ENCODE measurements at regions not wholly inside any gene's neighbourhood (a gene's known extent, or its start where the extent isn't known, plus 50 kb on each side); places are given as distances from the start of the nearest gene placed in this dataset.
"Not testable (repeated sequence)": the region's sequence is repeated elsewhere in the genome, so short reads cannot be mapped to it uniquely, and the experiment has no call there.

DNA sequence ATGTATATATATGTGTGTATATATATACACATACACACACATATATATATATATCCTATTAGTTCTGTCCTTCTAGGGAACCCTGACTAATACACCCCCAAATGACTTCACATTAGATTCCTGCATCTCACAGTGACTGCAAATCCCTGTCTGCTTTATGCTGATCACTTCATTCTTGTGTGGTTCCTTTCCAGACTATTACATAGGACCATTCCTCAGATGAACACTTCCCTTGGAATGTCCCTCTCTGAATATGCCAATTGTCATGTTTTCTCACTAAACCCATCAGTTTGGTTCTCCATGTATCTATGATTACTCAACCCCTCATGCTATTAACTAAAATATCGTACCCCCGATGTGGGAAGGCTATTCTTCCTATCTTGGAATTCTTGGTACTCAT, 605.2 kb upstream of the NR3C2 start:
- Histone ChIP-seq H3K9me3 (ENCODE audit: control insufficient read depth, insufficient read depth, low read length) (no peaks in the 10 kb centered on the region), H3K36me3 (ENCODE audit: control insufficient read depth, low read length) (no peaks in the 10 kb centered on the region), H3K27ac (ENCODE audit: low read depth, low read length) (no peak overlapping the region), H4K20me1 (ENCODE audit: control insufficient read depth, insufficient read depth, low read depth, low read length) (no peaks in the 10 kb centered on the region), H3K4me2 (ENCODE audit: low read length) (no peak overlapping the region), H3K79me2 (ENCODE audit: control insufficient read depth, low read length) (no peaks in the 10 kb centered on the region), H3K9me2 (replicated peaks; ENCODE audit: control insufficient read depth, low read length) (no peaks in the 10 kb centered on the region), H3K4me3 (ENCODE audit: low read length) (no peak overlapping the region), H3K27me3 (ENCODE audit: control insufficient read depth, low read length) (no peaks in the 10 kb centered on the region), H3F3A (ENCODE audit: control insufficient read depth, insufficient read depth) (no peaks in the 10 kb centered on the region), H3K4me1 (ENCODE audit: control insufficient read depth, low read length) (no peaks in the 10 kb centered on the region)
- TF ChIP-seq CTCF (IDR thresholded peaks at IDR 0.05; ENCODE audit: low read depth, low read length, poor library complexity, severe bottlenecking) (no peak), EZH2phosphoT487 (IDR thresholded peaks at IDR 0.05; ENCODE audit: borderline replicate concordance, low read length) (no peak)

DNA sequence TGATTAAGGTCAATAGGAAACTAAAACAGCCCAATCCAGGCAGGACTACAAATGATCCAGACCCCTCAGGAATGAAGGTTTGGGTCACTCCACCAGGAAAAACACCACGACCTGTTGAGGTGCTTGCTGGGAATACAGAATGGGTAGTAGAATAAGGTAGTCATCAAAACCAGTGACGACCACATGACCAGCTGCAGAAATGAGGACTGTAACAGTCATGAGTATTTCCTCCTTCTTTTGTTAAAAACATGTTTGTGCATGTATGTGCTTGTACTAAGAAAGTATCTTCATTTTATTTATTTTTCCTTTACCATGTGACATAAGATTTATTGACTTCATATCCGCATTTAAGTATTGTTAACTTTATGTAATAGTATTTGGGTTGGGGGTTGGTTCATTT, 603.5 kb upstream of the NR3C2 start:
- H3K9me3 ChIP-seq (ENCODE audit: control insufficient read depth, insufficient read depth, low read length) = no peaks in the 10 kb centered on the region
- H3K4me3 ChIP-seq (ENCODE audit: low read length) = no peak overlapping the region
- H3K27ac ChIP-seq (ENCODE audit: low read depth, low read length) = no peak overlapping the region
- H3K27me3 ChIP-seq (ENCODE audit: control insufficient read depth, low read length) = no peaks in the 10 kb centered on the region
- TF ChIP-seq EZH2phosphoT487 (IDR thresholded peaks at IDR 0.05; ENCODE audit: borderline replicate concordance, low read length) (no peak), CTCF (IDR thresholded peaks at IDR 0.05; ENCODE audit: low read depth, low read length, poor library complexity, severe bottlenecking) (no peak)
- H3K4me2 ChIP-seq (ENCODE audit: low read length) = no peak overlapping the region
- H3K4me1 ChIP-seq (ENCODE audit: control insufficient read depth, low read length) = no peaks in the 10 kb centered on the region
- no peaks in the 10 kb centered on the region for H3F3A ChIP-seq (ENCODE audit: control insufficient read depth, insufficient read depth)
- H4K20me1 ChIP-seq (ENCODE audit: control insufficient read depth, insufficient read depth, low read depth, low read length) = no peaks in the 10 kb centered on the region
- no peaks in the 10 kb centered on the region for H3K36me3 ChIP-seq (ENCODE audit: control insufficient read depth, low read length)
- no peaks in the 10 kb centered on the region for H3K9me2 ChIP-seq (replicated peaks; ENCODE audit: control insufficient read depth, low read length)
- no peaks in the 10 kb centered on the region for H3K79me2 ChIP-seq (ENCODE audit: control insufficient read depth, low read length)

DNA sequence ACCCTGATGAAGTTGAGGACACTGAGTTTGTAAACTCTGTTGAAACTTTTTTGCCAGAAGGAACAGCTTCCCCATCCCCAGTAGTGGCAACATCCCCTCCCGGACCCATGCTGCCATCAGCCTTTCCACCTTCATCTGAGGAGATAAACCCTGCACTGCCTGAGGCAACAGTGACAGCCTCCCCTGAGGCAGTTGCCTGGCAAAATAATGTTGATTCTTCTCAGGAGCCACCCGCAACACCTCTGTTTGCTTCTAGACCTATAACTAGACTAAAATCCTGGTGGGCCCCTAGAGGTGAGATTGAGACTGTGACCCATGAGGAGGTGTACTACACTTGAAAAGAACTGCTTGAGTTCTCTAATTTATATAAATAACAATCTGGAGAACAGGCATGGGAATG, 597.6 kb upstream of the NR3C2 start:
- H3K4me3 ChIP-seq (ENCODE audit: low read length); H4K20me1 ChIP-seq (ENCODE audit: control insufficient read depth, insufficient read depth, low read depth, low read length); H3K9me3 ChIP-seq (ENCODE audit: control insufficient read depth, insufficient read depth, low read length); H3K4me2 ChIP-seq (ENCODE audit: low read length); H3K27ac ChIP-seq (ENCODE audit: low read depth, low read length); H3K27me3 ChIP-seq (ENCODE audit: control insufficient read depth, low read length); H3K79me2 ChIP-seq (ENCODE audit: control insufficient read depth, low read length); H3F3A ChIP-seq (ENCODE audit: control insufficient read depth, insufficient read depth); H3K9me2 ChIP-seq (replicated peaks; ENCODE audit: control insufficient read depth, low read length); H3K4me1 ChIP-seq (ENCODE audit: control insufficient read depth, low read length); H3K36me3 ChIP-seq (ENCODE audit: control insufficient read depth, low read length): not testable (repeated sequence)

DNA sequence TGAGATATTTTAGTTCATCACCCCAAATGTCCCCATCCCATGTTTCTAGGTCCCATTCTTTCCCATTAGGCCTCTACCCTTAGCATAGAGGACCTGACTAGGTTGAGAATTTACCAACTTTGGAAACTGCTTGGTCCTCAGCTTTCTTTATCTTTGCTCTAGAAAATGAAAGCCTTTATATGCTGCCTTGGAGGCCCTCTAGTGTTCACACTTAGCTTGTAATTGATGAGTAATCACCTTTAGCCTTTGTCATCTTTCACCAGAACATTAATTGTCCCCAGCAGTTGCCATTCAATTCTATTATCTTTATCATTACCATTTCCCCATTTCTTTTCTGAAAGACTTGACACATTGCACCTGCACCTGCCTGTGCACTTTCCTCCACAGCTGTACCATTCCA, 589.2 kb upstream of the NR3C2 start:
- TF ChIP-seq CTCF (IDR thresholded peaks at IDR 0.05; ENCODE audit: low read depth, low read length, poor library complexity, severe bottlenecking) = peak; percentile 58
- TF ChIP-seq EZH2phosphoT487 (IDR thresholded peaks at IDR 0.05; ENCODE audit: borderline replicate concordance, low read length) = no peak
- H3K4me1 ChIP-seq (ENCODE audit: control insufficient read depth, low read length) = peaks cover 4% of the 10 kb centered on the region; the same call in 1 of the 2 replicates
- H3F3A ChIP-seq (ENCODE audit: control insufficient read depth, insufficient read depth) = no peaks in the 10 kb centered on the region
- H3K4me2 ChIP-seq (ENCODE audit: low read length) = no peak overlapping the region
- H3K79me2 ChIP-seq (ENCODE audit: control insufficient read depth, low read length) = no peaks in the 10 kb centered on the region
- no peaks in the 10 kb centered on the region for H3K9me2 ChIP-seq (replicated peaks; ENCODE audit: control insufficient read depth, low read length)
- H3K36me3 ChIP-seq (ENCODE audit: control insufficient read depth, low read length) = no peaks in the 10 kb centered on the region
- H4K20me1 ChIP-seq (ENCODE audit: control insufficient read depth, insufficient read depth, low read depth, low read length) = no peaks in the 10 kb centered on the region
- no peak overlapping the region for H3K4me3 ChIP-seq (ENCODE audit: low read length)
- H3K27ac ChIP-seq (ENCODE audit: low read depth, low read length) = no peak overlapping the region
- no peaks in the 10 kb centered on the region for H3K27me3 ChIP-seq (ENCODE audit: control insufficient read depth, low read length)
- H3K9me3 ChIP-seq (ENCODE audit: control insufficient read depth, insufficient read depth, low read length) = no peaks in the 10 kb centered on the region
